Mesodermal cell (in vitro differentiated cells): ENCODE measurements at regions not wholly inside any gene's neighbourhood (a gene's known extent, or its start where the extent isn't known, plus 50 kb on each side); places are given as distances from the start of the nearest gene placed in this dataset.

ENCODE experiments used
- H3K27ac ChIP-seq: 2 replicates; pipeline ENCODE4 v1.7.0; 2013; ENCODE audit warnings: mild to moderate bottlenecking, low read depth, low read length, moderate library complexity; ENCODE audit not compliant: severe bottlenecking
- H3K36me3 ChIP-seq: 2 replicates; pipeline ENCODE4 v1.7.1; 2013; ENCODE audit warnings: mild to moderate bottlenecking, low read length, moderate library complexity; ENCODE audit not compliant: control insufficient read depth, insufficient read depth
- H3K4me1 ChIP-seq: one replicate; pipeline ENCODE4 v1.7.1; 2013; ENCODE audit warnings: mild to moderate bottlenecking, low read length; ENCODE audit not compliant: insufficient read depth, control insufficient read depth, poor library complexity, severe bottlenecking
- H3K4me3 ChIP-seq: 2 replicates; pipeline ENCODE4 v1.7.0; 2013; ENCODE audit warnings: low read length, control low read depth, mild to moderate bottlenecking; ENCODE audit not compliant: insufficient read depth, poor library complexity, severe bottlenecking; ENCODE audit errors: extremely low read depth
- H3K9me3 ChIP-seq: 2 replicates; pipeline ENCODE4 v1.7.1; 2013; ENCODE audit warnings: mild to moderate bottlenecking, low read length, moderate library complexity; ENCODE audit not compliant: control insufficient read depth
- WGBS, 2 experiments: methylation state at CpG; one replicate each; pipeline ENCODE4 v1.1.5; 2013; ENCODE audit warnings: missing lambda C conversion rate in 2 of 2; ENCODE audit not compliant: insufficient coverage in 2 of 2; 5-methylcytosine and 5-hydroxymethylcytosine counted together

DNA sequence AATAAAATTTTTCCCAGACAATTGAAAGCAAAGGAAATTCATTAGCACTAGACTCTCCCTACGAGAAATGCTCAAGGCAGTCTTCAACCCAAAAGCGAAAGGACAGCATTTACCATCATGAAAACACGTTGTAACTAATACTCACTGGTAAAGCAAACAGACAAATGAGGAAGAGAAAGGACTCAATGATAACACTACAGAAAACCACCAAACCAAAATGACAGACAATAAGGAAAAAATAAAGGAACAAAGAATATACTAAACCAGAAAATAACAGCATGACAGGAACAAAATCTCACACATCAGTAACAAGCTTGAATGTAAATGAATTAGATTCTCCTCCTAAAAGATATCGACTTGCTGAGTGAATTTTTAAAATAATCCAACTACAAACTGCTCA is 190.7 kb downstream of the NOL4 start:
- Histone ChIP-seq H3K9me3 (no peaks in the 10 kb centered on the region), H3K4me1 (no peaks in the 10 kb centered on the region), H3K4me3 (no peak overlapping the region), H3K27ac (no peak overlapping the region), H3K36me3 (no peaks in the 10 kb centered on the region)
- WGBS, 2 experiments, result no CpG with 5 or more reads among the region's 4 CpGs

DNA sequence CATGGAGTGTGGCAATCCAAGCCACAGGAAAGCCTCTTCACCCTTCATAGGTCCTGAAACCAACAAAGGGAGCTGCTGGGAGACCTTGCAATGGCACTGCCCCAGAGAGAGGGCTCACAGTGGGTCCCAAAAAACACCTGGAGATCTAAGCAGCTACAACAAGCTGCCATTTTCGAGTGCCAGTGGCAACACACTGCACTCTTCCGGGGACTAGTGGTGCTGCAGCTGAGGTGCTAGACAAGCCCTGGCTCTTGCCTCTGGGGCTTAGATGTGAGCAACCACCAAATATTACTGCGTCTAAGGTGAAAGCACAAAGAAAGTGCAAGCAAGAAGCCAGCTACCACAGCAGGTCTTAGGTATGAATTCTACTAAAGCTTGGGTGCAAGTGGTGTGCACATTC is 192.9 kb downstream of the NOL4 start:
- 80 to 84% methylated on average over 2 to 3 of the region's 3 CpGs for WGBS, 2 experiments
- Histone ChIP-seq H3K36me3 (no peaks in the 10 kb centered on the region), H3K27ac (no peak overlapping the region), H3K4me1 (no peaks in the 10 kb centered on the region), H3K4me3 (no peak overlapping the region), H3K9me3 (no peaks in the 10 kb centered on the region)

DNA sequence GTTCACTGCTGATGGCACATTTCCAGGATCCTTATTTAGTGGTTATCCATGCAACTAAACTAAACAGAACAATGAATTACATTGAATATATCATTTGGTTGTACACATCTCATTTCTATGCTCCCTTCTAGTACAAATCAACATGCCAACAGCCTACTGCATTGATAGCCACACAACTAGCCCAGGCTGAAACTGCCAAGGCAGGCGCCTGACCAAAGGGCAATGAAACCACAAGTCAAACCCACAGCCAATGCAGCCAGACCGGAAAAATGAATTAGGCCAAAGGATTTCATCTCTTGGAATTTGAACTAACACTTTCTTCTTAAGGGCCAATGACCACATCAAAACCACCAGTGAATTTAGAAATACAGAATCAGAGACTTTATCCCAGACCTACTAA is 196.4 kb downstream of the NOL4 start:
- Histone ChIP-seq H3K4me3 (no peak overlapping the region), H3K9me3 (no peaks in the 10 kb centered on the region), H3K27ac (no peak overlapping the region), H3K36me3 (no peaks in the 10 kb centered on the region), H3K4me1 (no peaks in the 10 kb centered on the region)
- WGBS, 2 experiments, result 64% methylated on average over 1 of the region's 2 CpGs; no CpG with 5 or more reads in 1 of the 2 experiments

DNA sequence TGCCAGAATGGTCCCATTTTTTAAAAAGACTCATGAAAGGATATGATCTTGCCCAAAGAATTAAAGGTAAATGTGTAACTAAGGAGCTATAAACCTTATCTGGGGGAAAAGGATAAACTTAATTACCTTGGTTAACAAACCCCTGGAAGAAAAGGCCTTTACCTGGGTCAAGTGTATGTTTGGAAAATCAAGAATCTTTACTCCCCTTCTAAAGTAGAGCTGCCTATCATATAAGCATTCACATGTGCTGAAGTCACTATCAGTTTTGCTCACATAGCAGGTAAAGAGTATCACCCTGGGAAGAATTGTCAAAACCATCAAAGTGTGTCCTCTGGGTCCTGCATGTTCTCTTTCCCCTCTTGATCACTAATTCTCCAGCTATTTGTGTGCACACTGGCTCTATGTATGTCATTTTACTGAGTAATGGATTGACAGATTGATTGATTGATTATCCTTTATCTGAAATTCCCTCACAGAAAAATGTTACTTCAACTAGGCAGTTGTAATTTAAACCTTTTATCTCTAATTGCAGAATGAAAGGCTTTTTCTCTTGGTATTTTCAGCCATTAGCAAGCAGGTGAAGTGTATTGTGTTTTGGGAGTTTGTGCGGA is 199.4 kb downstream of the NOL4 start:
- Histone ChIP-seq H3K9me3 (no peaks in the 10 kb centered on the region), H3K4me3 (no peak overlapping the region)
- no CpG with 5 or more reads among the region's 1 CpG for WGBS, 2 experiments

DNA sequence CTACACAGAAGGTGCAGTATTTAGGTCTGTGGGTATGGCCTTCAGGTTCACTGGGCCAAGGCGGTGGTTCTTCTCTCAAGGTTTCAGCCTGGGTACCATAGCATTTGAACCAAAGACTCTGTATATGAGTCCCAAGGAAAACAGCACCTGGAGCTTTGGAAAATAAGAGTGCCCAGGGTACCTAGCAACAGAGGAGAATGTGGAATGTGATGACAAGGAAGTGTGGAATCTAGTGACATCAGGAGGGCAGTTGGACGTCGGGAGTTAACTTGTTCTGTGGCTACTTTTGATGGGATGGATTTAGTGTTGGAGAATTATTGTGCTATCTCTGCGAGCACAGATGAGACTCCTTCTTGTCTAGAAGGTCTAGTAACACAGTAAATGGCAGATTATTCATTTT is 201.2 kb downstream of the NOL4 start:
- no peaks in the 10 kb centered on the region for H3K36me3 ChIP-seq
- no peak overlapping the region for H3K27ac ChIP-seq
- no peaks in the 10 kb centered on the region for H3K9me3 ChIP-seq
- WGBS, 2 experiments, result 61 to 78% methylated on average over 3 of the region's 4 CpGs
- no peaks in the 10 kb centered on the region for H3K4me1 ChIP-seq
- no peak overlapping the region for H3K4me3 ChIP-seq

More for the DNA sequence above, 199.4 kb downstream of the NOL4 start:
- H3K4me1 ChIP-seq, result no peaks in the 10 kb centered on the region
- no peaks in the 10 kb centered on the region for H3K36me3 ChIP-seq
- H3K27ac ChIP-seq, result no peak overlapping the region

DNA sequence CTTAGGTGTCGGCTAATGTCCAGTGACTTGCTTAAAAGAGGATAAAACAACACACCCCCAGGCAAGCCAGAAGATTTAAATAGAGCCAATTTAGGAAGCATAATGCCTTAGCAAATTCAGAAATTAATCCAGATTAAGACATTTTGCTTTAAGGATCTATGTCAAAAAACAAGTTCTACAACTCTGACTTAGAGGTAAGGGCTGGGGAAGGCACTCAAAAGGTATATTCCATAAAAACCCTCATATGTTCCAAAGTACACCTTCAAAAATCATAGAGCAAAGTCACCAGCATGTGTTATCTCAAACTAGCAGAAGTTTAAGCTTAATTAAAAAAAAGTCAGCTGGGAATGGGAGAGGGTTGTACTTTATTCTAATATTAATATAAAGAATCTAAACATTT is 206.4 kb downstream of the NOL4 start:
- no peaks in the 10 kb centered on the region for H3K4me1 ChIP-seq
- H3K9me3 ChIP-seq, result no peaks in the 10 kb centered on the region
- no peaks in the 10 kb centered on the region for H3K36me3 ChIP-seq
- WGBS, 2 experiments, result 100% methylated on average over 1 of the region's 1 CpG; no CpG with 5 or more reads in 1 of the 2 experiments
- no peak overlapping the region for H3K27ac ChIP-seq
- H3K4me3 ChIP-seq, result no peak overlapping the region

DNA sequence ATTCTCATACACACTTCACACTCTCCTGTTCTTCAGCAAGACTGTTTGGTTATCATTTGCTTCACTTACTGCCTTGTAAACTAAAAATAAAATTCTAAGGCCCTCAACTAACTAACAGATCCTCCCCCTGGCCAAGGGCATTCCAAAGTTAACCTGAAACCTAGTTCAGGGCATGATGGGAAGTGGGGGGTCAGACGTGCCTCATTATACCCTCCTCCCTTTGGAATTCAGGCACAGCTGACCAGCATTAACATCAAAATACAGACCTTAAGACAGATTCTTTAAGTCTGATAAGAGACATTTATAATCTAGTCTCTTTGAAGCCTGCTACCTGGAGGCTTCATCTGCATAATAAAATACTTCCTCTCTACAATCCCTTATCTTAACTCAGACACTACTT is 221.0 kb downstream of the NOL4 start:
- 29% methylated on average over 1 of the region's 1 CpG; no CpG with 5 or more reads in 1 of the 2 experiments for whole genome bisulfite sequencing, 2 experiments
- Histone ChIP-seq H3K27ac (no peak overlapping the region), H3K4me3 (no peak overlapping the region), H3K36me3 (no peaks in the 10 kb centered on the region), H3K4me1 (no peaks in the 10 kb centered on the region), H3K9me3 (no peaks in the 10 kb centered on the region)

DNA sequence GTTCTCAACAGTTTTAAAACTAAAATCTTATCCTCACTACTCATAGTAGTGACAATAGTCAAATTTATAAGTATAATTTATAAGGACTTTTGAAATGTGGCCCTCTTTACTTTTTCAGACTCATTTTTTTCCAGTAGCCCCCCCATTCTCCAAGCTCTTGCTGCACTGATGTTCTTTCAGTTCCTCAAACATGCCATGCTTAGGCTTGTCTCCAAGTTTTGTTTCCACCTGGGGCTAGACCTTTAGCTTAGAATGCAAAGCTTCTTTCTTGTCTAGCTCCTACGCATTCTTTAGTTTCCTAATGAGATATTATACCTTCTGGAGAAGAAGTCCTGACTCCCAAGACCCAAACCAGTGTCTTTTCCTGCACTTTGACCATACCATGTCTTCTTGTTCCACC is 222.6 kb downstream of the NOL4 start:
- no peaks in the 10 kb centered on the region for H3K9me3 ChIP-seq
- no peak overlapping the region for H3K27ac ChIP-seq
- 67 to 89% methylated on average over 1 of the region's 1 CpG for whole genome bisulfite sequencing, 2 experiments
- H3K4me1 ChIP-seq, result no peaks in the 10 kb centered on the region
- no peak overlapping the region for H3K4me3 ChIP-seq
- H3K36me3 ChIP-seq, result no peaks in the 10 kb centered on the region

DNA sequence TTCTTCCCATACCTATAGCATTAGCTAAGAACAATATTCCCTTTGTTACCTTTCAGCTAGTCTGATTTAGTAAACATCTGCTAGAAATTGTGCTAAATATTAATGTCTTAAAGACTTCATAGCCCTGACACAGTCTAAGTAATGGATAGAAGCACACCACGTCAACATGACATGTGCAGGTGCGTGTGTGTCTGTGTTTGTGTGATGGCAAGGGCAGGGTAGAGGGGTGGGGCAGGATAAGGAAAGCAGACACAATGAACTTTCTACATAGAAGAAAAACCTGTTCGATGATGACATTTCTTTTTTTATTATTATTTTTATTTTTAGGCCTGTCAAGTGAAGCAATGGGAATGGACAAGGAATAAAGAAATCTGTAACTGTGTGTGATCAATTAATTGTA is 223.3 kb downstream of the NOL4 start:
- Histone ChIP-seq H3K4me3 (no peak overlapping the region), H3K27ac (no peak overlapping the region), H3K4me1 (no peaks in the 10 kb centered on the region), H3K36me3 (no peaks in the 10 kb centered on the region), H3K9me3 (no peaks in the 10 kb centered on the region)
- 90% methylated on average over 2 of the region's 3 CpGs; no CpG with 5 or more reads in 1 of the 2 experiments for WGBS, 2 experiments

DNA sequence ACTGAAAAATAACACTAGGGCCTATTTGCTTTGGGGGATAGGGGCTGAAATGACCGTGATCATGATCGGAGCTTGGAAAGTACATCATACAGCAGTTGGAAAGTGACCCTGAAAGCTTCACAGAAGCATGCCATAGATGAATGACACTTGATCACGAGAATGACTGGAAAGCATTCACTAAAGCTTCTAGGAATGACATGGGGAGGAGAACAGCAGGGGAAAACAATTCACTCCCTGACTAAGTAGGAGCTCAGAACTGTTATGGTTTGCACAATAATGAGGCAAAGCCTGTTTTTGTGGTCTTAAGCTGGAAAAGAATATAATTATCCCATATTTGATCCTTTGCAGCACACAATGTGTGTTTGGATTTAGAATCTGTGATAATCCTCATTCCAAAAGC is 237.5 kb downstream of the NOL4 start:
- Histone ChIP-seq H3K36me3 (no peaks in the 10 kb centered on the region), H3K9me3 (no peaks in the 10 kb centered on the region), H3K4me3 (no peak overlapping the region), H3K4me1 (no peaks in the 10 kb centered on the region), H3K27ac (no peak overlapping the region)
- 75 to 76% methylated on average over 3 of the region's 3 CpGs for WGBS, 2 experiments

DNA sequence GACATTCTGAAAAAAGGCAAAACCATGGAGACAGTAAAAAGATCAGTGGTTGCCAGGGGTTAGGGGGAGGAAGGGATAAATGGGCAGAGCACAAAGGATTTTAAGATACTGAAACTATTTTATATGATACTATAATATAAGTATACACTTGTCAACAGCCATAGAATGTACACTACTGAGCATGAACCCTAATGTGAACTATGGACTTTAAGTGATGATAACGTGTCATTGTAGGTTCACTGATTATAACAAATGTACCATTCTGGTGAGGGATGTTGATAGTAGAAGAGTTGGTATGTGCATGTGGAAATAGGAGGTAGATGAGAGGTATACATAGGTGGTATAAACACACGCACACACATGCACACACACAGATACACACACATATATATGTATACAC is 241.6 kb downstream of the NOL4 start:
- 100% methylated on average over 1 of the region's 2 CpGs for WGBS, 2 experiments
- no peaks in the 10 kb centered on the region for H3K9me3 ChIP-seq
- H3K27ac ChIP-seq, result no peak overlapping the region
- no peak overlapping the region for H3K4me3 ChIP-seq
- no peaks in the 10 kb centered on the region for H3K4me1 ChIP-seq
- H3K36me3 ChIP-seq, result no peaks in the 10 kb centered on the region
